ENCODE measurements at regions not wholly inside any gene's neighbourhood (a gene's known extent, or its start where the extent isn't known, plus 50 kb on each side); places are given as distances from the start of the nearest gene placed in this dataset.

DNA sequence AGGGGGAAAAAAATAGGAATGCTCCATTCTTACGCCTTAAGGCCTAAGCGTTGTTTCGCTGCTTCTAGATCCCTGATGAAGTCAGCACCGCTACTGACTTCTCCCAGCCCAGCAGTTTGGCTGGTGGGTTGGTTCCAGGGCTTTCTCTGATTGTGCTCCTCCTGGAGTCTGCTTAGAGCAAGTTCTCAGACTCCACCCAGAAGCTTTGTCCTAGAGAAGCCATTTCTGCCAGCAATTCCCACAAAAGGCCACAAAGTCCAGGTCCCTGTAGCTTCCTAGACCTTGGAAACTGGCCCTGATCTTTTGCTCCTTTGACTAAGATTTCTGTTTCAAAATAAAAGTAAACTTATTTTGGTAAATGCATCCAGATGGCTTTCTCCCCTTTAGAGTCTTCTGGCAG is 65.4 kb downstream of the KCTD12 start:
- H3K4me3 ChIP-seq (ENCODE audit: low read depth, low read length) = no peak overlapping the region
- no peak for DNase-seq (ENCODE audit: low read depth)
- TF ChIP-seq, protein P1, sequence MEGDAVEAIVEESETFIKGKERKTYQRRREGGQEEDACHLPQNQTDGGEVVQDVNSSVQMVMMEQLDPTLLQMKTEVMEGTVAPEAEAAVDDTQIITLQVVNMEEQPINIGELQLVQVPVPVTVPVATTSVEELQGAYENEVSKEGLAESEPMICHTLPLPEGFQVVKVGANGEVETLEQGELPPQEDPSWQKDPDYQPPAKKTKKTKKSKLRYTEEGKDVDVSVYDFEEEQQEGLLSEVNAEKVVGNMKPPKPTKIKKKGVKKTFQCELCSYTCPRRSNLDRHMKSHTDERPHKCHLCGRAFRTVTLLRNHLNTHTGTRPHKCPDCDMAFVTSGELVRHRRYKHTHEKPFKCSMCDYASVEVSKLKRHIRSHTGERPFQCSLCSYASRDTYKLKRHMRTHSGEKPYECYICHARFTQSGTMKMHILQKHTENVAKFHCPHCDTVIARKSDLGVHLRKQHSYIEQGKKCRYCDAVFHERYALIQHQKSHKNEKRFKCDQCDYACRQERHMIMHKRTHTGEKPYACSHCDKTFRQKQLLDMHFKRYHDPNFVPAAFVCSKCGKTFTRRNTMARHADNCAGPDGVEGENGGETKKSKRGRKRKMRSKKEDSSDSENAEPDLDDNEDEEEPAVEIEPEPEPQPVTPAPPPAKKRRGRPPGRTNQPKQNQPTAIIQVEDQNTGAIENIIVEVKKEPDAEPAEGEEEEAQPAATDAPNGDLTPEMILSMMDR (IDR thresholded peaks at IDR 0.05; ENCODE audit: insufficient read depth, low read depth, low read length, missing control alignments) = no peak

DNA sequence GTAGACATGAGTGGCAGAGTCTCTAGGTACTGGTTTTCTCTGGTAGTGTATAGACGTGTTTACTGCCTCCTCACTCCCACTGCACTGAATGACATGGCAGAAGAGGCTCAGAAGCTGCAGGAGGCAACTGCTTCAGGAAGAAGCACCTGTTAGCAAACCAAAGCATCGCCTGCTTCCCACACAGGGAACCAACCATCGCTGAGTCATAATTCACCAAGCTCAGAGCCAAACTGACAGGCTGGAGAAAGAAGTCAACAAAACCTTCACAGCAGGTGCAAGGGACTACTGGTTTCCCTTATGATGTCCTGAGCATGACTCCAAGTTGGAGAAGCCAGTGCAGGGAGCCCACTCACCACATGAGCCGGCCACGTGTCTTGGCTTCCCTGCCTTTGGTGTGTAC is 69.8 kb downstream of the KCTD12 start:
- H3K4me3 ChIP-seq (ENCODE audit: low read depth, low read length) = no peak overlapping the region
- DNase-seq (ENCODE audit: low read depth) = peak; percentile 50
- TF ChIP-seq, protein P1 (IDR thresholded peaks at IDR 0.05; ENCODE audit: insufficient read depth, low read depth, low read length, missing control alignments) = no peak

DNA sequence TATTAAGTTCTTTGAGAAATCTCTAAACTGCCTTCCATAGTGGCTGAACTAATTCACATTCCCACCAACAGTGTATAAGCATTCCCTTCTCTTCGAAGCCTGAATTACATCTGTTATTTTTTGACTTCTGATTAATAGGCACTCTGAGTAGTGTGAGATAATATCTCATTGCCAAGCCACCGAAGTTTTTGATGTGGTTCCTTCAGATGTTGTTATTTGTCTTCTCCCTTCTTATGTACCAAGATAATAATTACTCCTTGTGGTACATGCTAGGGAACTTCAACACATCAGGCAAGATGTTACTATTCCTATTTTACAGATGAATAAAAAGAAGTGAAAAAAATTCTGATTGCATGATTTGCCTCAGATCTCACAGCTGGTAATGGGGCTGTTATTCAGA is 70.9 kb downstream of the KCTD12 start:
- H3K4me3 ChIP-seq (ENCODE audit: low read depth, low read length) = no peak overlapping the region
- DNase-seq (ENCODE audit: low read depth) = no peak
- TF ChIP-seq, protein P1 (IDR thresholded peaks at IDR 0.05; ENCODE audit: insufficient read depth, low read depth, low read length, missing control alignments) = no peak

DNA sequence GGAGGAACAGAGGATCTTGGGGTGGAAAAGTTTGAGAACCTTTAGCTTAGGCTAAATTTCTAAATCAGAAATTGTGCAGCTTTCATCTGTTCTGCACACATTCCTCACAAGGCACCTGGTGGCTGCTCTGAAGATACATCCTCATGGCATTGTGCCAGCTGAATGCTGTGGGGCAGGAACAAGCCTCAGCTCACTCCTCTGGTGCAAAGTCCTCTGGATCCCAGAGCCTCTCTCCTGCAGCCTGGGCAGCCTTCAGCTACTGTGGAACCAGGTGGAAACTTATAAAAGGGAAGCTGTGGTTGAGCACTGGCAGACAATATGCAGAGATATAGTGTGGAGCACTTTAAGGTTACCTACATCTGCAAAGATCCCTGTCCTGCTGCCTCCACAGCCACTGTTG is 72.3 kb downstream of the KCTD12 start:
- TF ChIP-seq, protein P1 (IDR thresholded peaks at IDR 0.05; ENCODE audit: insufficient read depth, low read depth, low read length, missing control alignments) = no peak
- H3K4me3 ChIP-seq (ENCODE audit: low read depth, low read length) = no peak overlapping the region
- DNase-seq (ENCODE audit: low read depth) = no peak

GRCh38 chr13:76813000-76813691 is 73.1 kb downstream of the KCTD12 start:
- TF ChIP-seq, protein P1 (IDR thresholded peaks at IDR 0.05; ENCODE audit: insufficient read depth, low read depth, low read length, missing control alignments) = no peak
- no peak for DNase-seq (ENCODE audit: low read depth)
- H3K4me3 ChIP-seq (ENCODE audit: low read depth, low read length) = no peak overlapping the region

DNA sequence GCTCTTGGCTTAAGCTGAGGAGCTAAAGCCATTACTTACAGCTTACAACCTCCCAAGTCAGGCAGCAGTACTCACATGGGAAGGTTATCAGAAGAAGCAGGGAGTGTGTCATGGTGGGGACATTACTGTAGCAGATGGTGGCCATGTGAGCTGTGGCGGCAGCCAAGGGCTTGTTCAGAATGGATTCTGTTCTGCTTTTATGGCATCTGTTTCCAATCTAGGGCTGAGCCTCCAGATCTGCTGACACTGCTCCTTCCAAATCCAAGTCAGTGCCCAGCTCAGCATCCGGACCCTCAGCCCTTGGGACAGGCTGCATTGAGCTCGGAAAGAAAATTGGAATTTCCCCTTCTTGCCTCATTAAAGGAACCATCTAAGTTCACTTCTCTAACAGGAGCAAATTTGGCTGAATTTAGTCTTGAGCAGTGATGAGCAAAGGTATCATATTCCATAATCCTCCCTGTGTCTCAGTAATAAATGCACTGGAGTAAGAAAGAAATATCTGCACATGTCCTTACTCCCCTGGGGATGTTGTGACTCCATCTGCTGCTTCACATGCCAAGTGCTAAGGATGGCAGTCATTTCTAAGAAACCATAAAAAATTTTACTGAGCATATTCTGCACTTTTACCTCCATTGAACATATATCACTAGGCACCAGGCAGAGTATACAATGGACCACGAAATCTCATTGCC is 73.9 kb downstream of the KCTD12 start:
- TF ChIP-seq, protein P1 (IDR thresholded peaks at IDR 0.05; ENCODE audit: insufficient read depth, low read depth, low read length, missing control alignments) = no peak
- no peak overlapping the region for H3K4me3 ChIP-seq (ENCODE audit: low read depth, low read length)
- DNase-seq (ENCODE audit: low read depth) = no peak

Data from GM12865 (cell line).